ENCODE measurements at regions not wholly inside any gene's neighbourhood (a gene's known extent, or its start where the extent isn't known, plus 50 kb on each side); places are given as distances from the start of the nearest gene placed in this dataset.

DNA sequence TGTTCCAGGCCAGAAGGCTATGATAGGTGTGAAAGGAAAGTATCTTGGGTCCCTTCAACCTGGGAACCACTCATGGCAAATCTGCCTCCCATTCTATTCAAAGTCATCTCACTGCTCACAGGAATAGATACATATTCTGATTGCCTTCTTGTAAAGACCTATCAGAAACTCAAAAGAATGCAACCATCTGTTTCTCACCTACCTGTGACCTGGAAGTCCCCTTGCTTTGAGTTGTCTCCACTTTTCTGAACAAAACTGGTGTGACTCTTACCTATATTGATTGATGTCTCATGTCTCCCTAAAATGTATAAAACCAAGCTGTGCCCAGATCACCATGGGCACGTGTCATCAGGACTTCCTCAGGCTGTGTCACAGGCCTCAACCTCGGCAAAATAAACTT, 1149.3 kb downstream of the NSUN3 start:
- Histone ChIP-seq H3K4me1 (ENCODE audit: control insufficient read depth, insufficient read depth, low read length) (no peaks in the 10 kb centered on the region), H3K36me3 (ENCODE audit: control insufficient read depth in 2 of 2, insufficient read depth in 1 of 2, low read length in 2 of 2) (no peaks in the 10 kb centered on the region), H3K27ac (ENCODE audit: extremely low read depth, low read depth, low read length) (no peak overlapping the region), H3K9me3 (ENCODE audit: control insufficient read depth, insufficient read depth, low read depth, low read length) (no peaks in the 10 kb centered on the region), H3K4me3 (ENCODE audit: low read depth, low read length) (no peak overlapping the region)
- ChIA-PET POLR2A (no interaction called here), CTCF (no interaction called here)
- TF ChIP-seq, protein P1, sequence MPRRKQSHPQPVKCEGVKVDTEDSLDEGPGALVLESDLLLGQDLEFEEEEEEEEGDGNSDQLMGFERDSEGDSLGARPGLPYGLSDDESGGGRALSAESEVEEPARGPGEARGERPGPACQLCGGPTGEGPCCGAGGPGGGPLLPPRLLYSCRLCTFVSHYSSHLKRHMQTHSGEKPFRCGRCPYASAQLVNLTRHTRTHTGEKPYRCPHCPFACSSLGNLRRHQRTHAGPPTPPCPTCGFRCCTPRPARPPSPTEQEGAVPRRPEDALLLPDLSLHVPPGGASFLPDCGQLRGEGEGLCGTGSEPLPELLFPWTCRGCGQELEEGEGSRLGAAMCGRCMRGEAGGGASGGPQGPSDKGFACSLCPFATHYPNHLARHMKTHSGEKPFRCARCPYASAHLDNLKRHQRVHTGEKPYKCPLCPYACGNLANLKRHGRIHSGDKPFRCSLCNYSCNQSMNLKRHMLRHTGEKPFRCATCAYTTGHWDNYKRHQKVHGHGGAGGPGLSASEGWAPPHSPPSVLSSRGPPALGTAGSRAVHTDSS (tag by site-specific recombination; IDR thresholded peaks at IDR 0.05) = no peak

DNA sequence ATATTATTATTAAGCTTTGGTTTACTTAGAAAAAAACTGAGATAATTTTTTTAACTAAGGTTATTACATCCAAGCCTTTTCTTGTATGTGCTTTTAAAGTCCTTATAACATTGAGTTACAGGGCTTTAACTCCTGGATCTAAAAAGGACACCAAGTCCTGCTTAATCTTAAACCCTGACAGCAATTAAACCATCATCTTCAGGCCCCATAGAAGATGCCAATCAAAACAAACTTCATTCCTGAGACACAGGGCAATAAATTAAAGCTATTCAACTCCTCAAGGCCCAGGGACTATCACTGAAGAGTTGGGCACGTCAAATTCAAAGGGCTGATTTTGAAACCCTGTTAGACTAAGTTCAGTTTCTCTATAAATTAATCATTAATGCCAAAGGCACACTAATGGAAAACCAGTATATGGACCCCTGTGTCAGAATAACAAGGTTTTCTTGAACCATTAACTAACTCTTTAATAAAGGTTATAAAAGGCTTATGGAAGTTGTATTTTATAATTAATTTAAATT, 1152.6 kb downstream of the NSUN3 start:
- ChIA-PET POLR2A (no interaction called here), CTCF (no interaction called here)
- H3K4me3 ChIP-seq (ENCODE audit: low read depth, low read length) = no peak overlapping the region
- no peak for TF ChIP-seq SALL2 (tag by site-specific recombination; IDR thresholded peaks at IDR 0.05; ENCODE audit: borderline replicate concordance)
- no peak for TF ChIP-seq ZNF19 (tag by site-specific recombination; IDR thresholded peaks at IDR 0.05; ENCODE audit: low read depth)
- H3K27ac ChIP-seq (ENCODE audit: extremely low read depth, low read depth, low read length) = no peak overlapping the region
- no peaks in the 10 kb centered on the region for H3K4me1 ChIP-seq (ENCODE audit: control insufficient read depth, insufficient read depth, low read length)
- no peaks in the 10 kb centered on the region for H3K36me3 ChIP-seq (ENCODE audit: control insufficient read depth in 2 of 2, insufficient read depth in 1 of 2, low read length in 2 of 2)
- no peaks in the 10 kb centered on the region for H3K9me3 ChIP-seq (ENCODE audit: control insufficient read depth, insufficient read depth, low read depth, low read length)

DNA sequence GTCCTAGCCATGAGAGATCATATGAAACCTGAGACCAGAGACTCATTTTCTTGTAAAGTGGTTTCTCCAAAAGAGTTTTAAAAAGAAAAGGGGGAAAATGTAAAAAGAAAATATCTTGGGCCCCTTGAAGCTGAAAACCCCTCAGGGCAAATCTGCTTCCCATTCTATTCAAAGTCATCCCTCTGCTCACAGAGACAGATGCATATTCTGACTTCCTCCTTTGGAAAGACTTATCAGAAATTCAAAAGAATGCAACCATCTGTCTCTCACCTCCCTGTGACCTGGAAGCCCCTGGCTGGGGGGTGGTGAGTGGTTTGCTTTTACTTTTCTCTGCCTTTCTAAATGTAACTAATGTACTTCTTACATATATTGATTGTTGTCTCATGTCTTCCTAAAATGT, 1154.8 kb downstream of the NSUN3 start:
- Histone ChIP-seq H3K4me1 (ENCODE audit: control insufficient read depth, insufficient read depth, low read length) (no peaks in the 10 kb centered on the region), H3K36me3 (ENCODE audit: control insufficient read depth in 2 of 2, insufficient read depth in 1 of 2, low read length in 2 of 2) (no peaks in the 10 kb centered on the region), H3K4me3 (ENCODE audit: low read depth, low read length) (no peak overlapping the region), H3K9me3 (ENCODE audit: control insufficient read depth, insufficient read depth, low read depth, low read length) (no peaks in the 10 kb centered on the region), H3K27ac (ENCODE audit: extremely low read depth, low read depth, low read length) (no peak overlapping the region)
- POLR2A ChIA-PET = no interaction called here
- no peak for TF ChIP-seq ZNF548 (tag by site-specific recombination; IDR thresholded peaks at IDR 0.05)
- no peak for TF ChIP-seq ZNF2 (tag by site-specific recombination; IDR thresholded peaks at IDR 0.05)
- CTCF ChIA-PET = interaction anchor here (0.6 kb wide), 1 partner anchor 35 kb away, joined by 3 read pairs; no protein-coding TSS in a partner anchor

DNA sequence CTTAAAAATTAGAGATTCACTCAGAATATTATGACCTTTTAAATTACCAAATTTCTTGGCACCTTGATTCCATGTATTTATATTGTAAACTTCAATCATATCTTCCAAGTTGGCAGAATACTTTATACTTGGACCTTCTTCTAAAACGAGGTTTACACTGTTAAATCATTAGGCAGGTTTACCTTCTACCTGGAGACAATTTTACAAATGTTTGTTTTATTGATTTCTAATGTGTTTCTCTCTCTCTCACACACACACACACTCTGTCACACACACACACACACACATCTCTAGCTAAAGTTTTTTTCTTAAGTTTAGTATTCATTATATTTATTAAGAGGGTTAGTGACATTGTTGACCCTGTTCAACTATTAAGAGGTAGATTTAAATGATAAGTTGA, 1155.6 kb downstream of the NSUN3 start:
- no peaks in the 10 kb centered on the region for H3K9me3 ChIP-seq (ENCODE audit: control insufficient read depth, insufficient read depth, low read depth, low read length)
- ChIA-PET POLR2A (no interaction called here), CTCF (interaction anchor here (0.7 kb wide), 1 partner anchor 602 kb away, joined by 3 read pairs; no protein-coding TSS in a partner anchor)
- no peaks in the 10 kb centered on the region for H3K36me3 ChIP-seq (ENCODE audit: control insufficient read depth in 2 of 2, insufficient read depth in 1 of 2, low read length in 2 of 2)
- H3K27ac ChIP-seq (ENCODE audit: extremely low read depth, low read depth, low read length) = no peak overlapping the region
- H3K4me3 ChIP-seq (ENCODE audit: low read depth, low read length) = no peak overlapping the region
- no peak for TF ChIP-seq ZNF2 (tag by site-specific recombination; IDR thresholded peaks at IDR 0.05)
- no peaks in the 10 kb centered on the region for H3K4me1 ChIP-seq (ENCODE audit: control insufficient read depth, insufficient read depth, low read length)

DNA sequence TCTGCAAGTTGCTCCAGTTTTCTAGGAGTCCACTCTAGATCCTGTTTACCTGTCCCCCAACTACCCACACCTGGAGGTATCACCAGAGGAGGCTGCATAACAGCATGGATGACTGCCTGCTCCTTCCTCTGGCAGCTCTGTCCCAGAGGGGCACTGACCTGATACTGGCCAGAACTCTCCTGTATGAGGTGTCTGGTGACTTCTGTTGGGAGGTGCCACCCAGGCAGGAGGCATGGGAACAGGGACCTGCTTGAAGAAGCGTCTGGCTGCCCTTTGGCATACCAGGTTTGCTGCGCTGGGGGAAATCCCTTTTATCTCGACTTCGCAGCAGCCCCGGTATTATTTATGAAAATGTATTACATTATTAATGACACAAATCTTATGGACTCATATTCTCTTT, 1163.6 kb downstream of the NSUN3 start:
- Histone ChIP-seq H3K27ac (ENCODE audit: extremely low read depth, low read depth, low read length) (no peak overlapping the region), H3K4me1 (ENCODE audit: control insufficient read depth, insufficient read depth, low read length) (no peaks in the 10 kb centered on the region), H3K36me3 (ENCODE audit: control insufficient read depth in 2 of 2, insufficient read depth in 1 of 2, low read length in 2 of 2) (no peaks in the 10 kb centered on the region), H3K4me3 (ENCODE audit: low read depth, low read length) (no peak overlapping the region), H3K9me3 (ENCODE audit: control insufficient read depth, insufficient read depth, low read depth, low read length) (no peaks in the 10 kb centered on the region)
- ChIA-PET POLR2A (no interaction called here), CTCF (no interaction called here)
- TF ChIP-seq, protein P2, sequence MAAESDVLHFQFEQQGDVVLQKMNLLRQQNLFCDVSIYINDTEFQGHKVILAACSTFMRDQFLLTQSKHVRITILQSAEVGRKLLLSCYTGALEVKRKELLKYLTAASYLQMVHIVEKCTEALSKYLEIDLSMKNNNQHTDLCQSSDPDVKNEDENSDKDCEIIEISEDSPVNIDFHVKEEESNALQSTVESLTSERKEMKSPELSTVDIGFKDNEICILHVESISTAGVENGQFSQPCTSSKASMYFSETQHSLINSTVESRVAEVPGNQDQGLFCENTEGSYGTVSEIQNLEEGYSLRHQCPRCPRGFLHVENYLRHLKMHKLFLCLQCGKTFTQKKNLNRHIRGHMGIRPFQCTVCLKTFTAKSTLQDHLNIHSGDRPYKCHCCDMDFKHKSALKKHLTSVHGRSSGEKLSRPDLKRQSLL (tag by site-specific recombination; IDR thresholded peaks at IDR 0.05) = no peak
- TF ChIP-seq, protein P3, sequence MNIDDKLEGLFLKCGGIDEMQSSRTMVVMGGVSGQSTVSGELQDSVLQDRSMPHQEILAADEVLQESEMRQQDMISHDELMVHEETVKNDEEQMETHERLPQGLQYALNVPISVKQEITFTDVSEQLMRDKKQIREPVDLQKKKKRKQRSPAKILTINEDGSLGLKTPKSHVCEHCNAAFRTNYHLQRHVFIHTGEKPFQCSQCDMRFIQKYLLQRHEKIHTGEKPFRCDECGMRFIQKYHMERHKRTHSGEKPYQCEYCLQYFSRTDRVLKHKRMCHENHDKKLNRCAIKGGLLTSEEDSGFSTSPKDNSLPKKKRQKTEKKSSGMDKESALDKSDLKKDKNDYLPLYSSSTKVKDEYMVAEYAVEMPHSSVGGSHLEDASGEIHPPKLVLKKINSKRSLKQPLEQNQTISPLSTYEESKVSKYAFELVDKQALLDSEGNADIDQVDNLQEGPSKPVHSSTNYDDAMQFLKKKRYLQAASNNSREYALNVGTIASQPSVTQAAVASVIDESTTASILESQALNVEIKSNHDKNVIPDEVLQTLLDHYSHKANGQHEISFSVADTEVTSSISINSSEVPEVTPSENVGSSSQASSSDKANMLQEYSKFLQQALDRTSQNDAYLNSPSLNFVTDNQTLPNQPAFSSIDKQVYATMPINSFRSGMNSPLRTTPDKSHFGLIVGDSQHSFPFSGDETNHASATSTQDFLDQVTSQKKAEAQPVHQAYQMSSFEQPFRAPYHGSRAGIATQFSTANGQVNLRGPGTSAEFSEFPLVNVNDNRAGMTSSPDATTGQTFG (tag by site-specific recombination; IDR thresholded peaks at IDR 0.05; ENCODE audit: borderline replicate concordance) = no peak
- TF ChIP-seq ZNF211 (tag by site-specific recombination; IDR thresholded peaks at IDR 0.05; ENCODE audit: low read depth) (no peak), ZBTB7A (tag by site-specific recombination; IDR thresholded peaks at IDR 0.05; ENCODE audit: low read depth) (no peak)
- TF ChIP-seq, protein P4, sequence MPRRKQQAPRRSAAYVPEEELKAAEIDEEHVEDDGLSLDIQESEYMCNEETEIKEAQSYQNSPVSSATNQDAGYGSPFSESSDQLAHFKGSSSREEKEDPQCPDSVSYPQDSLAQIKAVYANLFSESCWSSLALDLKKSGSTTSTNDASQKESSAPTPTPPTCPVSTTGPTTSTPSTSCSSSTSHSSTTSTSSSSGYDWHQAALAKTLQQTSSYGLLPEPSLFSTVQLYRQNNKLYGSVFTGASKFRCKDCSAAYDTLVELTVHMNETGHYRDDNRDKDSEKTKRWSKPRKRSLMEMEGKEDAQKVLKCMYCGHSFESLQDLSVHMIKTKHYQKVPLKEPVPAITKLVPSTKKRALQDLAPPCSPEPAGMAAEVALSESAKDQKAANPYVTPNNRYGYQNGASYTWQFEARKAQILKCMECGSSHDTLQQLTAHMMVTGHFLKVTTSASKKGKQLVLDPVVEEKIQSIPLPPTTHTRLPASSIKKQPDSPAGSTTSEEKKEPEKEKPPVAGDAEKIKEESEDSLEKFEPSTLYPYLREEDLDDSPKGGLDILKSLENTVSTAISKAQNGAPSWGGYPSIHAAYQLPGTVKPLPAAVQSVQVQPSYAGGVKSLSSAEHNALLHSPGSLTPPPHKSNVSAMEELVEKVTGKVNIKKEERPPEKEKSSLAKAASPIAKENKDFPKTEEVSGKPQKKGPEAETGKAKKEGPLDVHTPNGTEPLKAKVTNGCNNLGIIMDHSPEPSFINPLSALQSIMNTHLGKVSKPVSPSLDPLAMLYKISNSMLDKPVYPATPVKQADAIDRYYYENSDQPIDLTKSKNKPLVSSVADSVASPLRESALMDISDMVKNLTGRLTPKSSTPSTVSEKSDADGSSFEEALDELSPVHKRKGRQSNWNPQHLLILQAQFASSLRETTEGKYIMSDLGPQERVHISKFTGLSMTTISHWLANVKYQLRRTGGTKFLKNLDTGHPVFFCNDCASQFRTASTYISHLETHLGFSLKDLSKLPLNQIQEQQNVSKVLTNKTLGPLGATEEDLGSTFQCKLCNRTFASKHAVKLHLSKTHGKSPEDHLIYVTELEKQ (tag by site-specific recombination; IDR thresholded peaks at IDR 0.05; ENCODE audit: borderline replicate concordance) = no peak
- TF ChIP-seq, protein P5, sequence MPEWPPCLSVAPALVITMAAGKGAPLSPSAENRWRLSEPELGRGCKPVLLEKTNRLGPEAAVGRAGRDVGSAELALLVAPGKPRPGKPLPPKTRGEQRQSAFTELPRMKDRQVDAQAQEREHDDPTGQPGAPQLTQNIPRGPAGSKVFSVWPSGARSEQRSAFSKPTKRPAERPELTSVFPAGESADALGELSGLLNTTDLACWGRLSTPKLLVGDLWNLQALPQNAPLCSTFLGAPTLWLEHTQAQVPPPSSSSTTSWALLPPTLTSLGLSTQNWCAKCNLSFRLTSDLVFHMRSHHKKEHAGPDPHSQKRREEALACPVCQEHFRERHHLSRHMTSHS (tag by site-specific recombination; IDR thresholded peaks at IDR 0.05) = no peak
- TF ChIP-seq, protein P6, sequence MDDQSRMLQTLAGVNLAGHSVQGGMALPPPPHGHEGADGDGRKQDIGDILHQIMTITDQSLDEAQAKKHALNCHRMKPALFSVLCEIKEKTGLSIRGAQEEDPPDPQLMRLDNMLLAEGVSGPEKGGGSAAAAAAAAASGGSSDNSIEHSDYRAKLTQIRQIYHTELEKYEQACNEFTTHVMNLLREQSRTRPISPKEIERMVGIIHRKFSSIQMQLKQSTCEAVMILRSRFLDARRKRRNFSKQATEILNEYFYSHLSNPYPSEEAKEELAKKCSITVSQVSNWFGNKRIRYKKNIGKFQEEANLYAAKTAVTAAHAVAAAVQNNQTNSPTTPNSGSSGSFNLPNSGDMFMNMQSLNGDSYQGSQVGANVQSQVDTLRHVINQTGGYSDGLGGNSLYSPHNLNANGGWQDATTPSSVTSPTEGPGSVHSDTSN (CRISPR knock-in tag; IDR thresholded peaks at IDR 0.05) = no peak

Data from HEK293 (cell line).